ENCODE measurements at regions not wholly inside any gene's neighbourhood (a gene's known extent, or its start where the extent isn't known, plus 50 kb on each side); places are given as distances from the start of the nearest gene placed in this dataset.
"Not testable (repeated sequence)": the region's sequence is repeated elsewhere in the genome, so short reads cannot be mapped to it uniquely, and the experiment has no call there.

- no peak for DNase-seq
Observed at GRCh38 chr9:15032860-15033259, 122.6 kb upstream of the FREM1 start.

- DNase-seq = no peak
Observed at GRCh38 chr9:15021146-15021545, 110.9 kb upstream of the FREM1 start.

- no peak for DNase-seq
Observed at GRCh38 chr9:15018096-15018637, 107.9 kb upstream of the FREM1 start.

GRCh38 chr9:15010581-15010980 is 100.4 kb upstream of the FREM1 start:
- DNase-seq = no peak

GRCh38 chr9:15007698-15008097 is 97.5 kb upstream of the FREM1 start:
- DNase-seq = no peak

- no peak for DNase-seq
Observed at GRCh38 chr9:14994738-14995137, 84.5 kb upstream of the FREM1 start.

- no peak for DNase-seq
Observed at GRCh38 chr9:14993901-14994554, 83.8 kb upstream of the FREM1 start.

GRCh38 chr9:14993061-14993800 is 83.0 kb upstream of the FREM1 start:
- DNase-seq = peak; percentile 80

GRCh38 chr9:14992516-14992915 is 82.3 kb upstream of the FREM1 start:
- DNase-seq = peak; percentile 3

- DNase-seq = peak; percentile 23
Observed at GRCh38 chr9:14992081-14992480, 81.9 kb upstream of the FREM1 start.

- DNase-seq = not testable (repeated sequence)
Observed at GRCh38 chr9:14990647-14991046, 80.4 kb upstream of the FREM1 start.

- DNase-seq = no peak
Observed at GRCh38 chr9:14989811-14990210, 79.6 kb upstream of the FREM1 start.

GRCh38 chr9:14989336-14989735 is 79.1 kb upstream of the FREM1 start:
- not testable (repeated sequence) for DNase-seq

- DNase-seq = no peak
Observed at GRCh38 chr9:14987858-14988257, 77.6 kb upstream of the FREM1 start.

- no peak for DNase-seq
Observed at GRCh38 chr9:14985419-14985818, 75.2 kb upstream of the FREM1 start.

- DNase-seq = no peak
Observed at GRCh38 chr9:14983599-14983998, 73.4 kb upstream of the FREM1 start.

- no peak for DNase-seq
Observed at GRCh38 chr9:14981291-14981950, 71.2 kb upstream of the FREM1 start.

GRCh38 chr9:14978022-14979000 is 68.1 kb upstream of the FREM1 start:
- no peak for DNase-seq

- no peak for DNase-seq
Observed at GRCh38 chr9:14967450-14968321, 57.5 kb upstream of the FREM1 start.

- no peak for DNase-seq
Observed at GRCh38 chr9:14962193-14962882, 52.1 kb upstream of the FREM1 start.
